GM23338 (cell line): ENCODE measurements at regions not wholly inside any gene's neighbourhood (a gene's known extent, or its start where the extent isn't known, plus 50 kb on each side); places are given as distances from the start of the nearest gene placed in this dataset.
"Not testable (repeated sequence)": the region's sequence is repeated elsewhere in the genome, so short reads cannot be mapped to it uniquely, and the experiment has no call there.

Experiments used
- CREB1 ChIP-seq: fragments of 250-450 bp; sonication (Bioruptor Pico); IDR thresholded peaks from 2 replicates; pipeline ENCODE4 v1.5.0; 2020; ENCODE audit warnings: low read depth, mild to moderate bottlenecking, moderate library complexity
- EZH2 ChIP-seq: fragments of 200-600 bp; sonication (generic); IDR thresholded peaks from one replicate; pipeline ENCODE4 v1.8.0; 2017; ENCODE audit warnings: antibody characterized with exemption, mild to moderate bottlenecking, low read depth; ENCODE audit not compliant: unreplicated experiment
- EZH2phosphoT487 ChIP-seq: fragments of 200-600 bp; sonication (generic); IDR thresholded peaks from one replicate; pipeline ENCODE4 v1.8.1; 2018; ENCODE audit warnings: antibody characterized with exemption; ENCODE audit not compliant: unreplicated experiment
- JUNB ChIP-seq: IDR thresholded peaks from one replicate; pipeline ENCODE4 v1.6.1; 2016; ENCODE audit warnings: antibody characterized with exemption; ENCODE audit not compliant: unreplicated experiment
- POLR2AphosphoS5 ChIP-seq: IDR thresholded peaks from 2 replicates; pipeline ENCODE4 v1.6.1; 2016; ENCODE audit warnings: antibody characterized with exemption, low read depth
- TF ChIP-seq, protein P1 (sequence below), 2 experiments: fragments of 200-600 bp in 1 of 2; sonication (generic) in 1 of 2; conservative IDR thresholded peaks; 2 replicates each; pipeline versions ENCODE4 v1.5.1 to v1.6.1; 2016 to 2017; ENCODE audit warnings: antibody characterized with exemption in 2 of 2, low read depth in 2 of 2, mild to moderate bottlenecking in 2 of 2, moderate library complexity in 1 of 2
- TF ChIP-seq, protein P2 (sequence below): IDR thresholded peaks from one replicate; pipeline ENCODE4 v1.6.1; 2018; ENCODE audit warnings: antibody characterized with exemption; ENCODE audit not compliant: unreplicated experiment

DNA sequence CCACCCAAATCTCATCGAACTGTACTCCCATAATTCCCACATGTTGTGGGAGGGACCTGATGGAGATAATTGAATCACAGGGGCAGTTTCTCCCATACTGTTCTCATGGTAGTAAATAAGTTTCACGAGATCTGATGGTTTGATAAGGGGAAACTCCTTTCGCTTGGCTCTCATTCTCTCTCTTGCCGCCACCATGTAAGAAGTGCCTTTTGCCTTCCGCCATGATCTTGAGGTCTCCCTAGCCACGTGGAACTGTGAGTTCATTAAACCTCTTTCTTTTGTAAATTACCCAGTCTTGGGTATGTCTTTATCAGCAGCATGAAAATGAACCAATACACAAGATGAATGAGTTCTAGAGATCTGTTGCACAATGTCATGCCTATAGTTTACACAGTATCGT lies 82.5 kb downstream of the SETD4 start:
- TF ChIP-seq, protein P1, sequence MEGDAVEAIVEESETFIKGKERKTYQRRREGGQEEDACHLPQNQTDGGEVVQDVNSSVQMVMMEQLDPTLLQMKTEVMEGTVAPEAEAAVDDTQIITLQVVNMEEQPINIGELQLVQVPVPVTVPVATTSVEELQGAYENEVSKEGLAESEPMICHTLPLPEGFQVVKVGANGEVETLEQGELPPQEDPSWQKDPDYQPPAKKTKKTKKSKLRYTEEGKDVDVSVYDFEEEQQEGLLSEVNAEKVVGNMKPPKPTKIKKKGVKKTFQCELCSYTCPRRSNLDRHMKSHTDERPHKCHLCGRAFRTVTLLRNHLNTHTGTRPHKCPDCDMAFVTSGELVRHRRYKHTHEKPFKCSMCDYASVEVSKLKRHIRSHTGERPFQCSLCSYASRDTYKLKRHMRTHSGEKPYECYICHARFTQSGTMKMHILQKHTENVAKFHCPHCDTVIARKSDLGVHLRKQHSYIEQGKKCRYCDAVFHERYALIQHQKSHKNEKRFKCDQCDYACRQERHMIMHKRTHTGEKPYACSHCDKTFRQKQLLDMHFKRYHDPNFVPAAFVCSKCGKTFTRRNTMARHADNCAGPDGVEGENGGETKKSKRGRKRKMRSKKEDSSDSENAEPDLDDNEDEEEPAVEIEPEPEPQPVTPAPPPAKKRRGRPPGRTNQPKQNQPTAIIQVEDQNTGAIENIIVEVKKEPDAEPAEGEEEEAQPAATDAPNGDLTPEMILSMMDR (conservative IDR thresholded peaks at IDR 0.05; ENCODE audit: low read depth in 2 of 2), result not testable (repeated sequence)
- not testable (repeated sequence) for TF ChIP-seq POLR2AphosphoS5, EZH2phosphoT487, CREB1, JUNB, EZH2
- TF ChIP-seq, protein P2, sequence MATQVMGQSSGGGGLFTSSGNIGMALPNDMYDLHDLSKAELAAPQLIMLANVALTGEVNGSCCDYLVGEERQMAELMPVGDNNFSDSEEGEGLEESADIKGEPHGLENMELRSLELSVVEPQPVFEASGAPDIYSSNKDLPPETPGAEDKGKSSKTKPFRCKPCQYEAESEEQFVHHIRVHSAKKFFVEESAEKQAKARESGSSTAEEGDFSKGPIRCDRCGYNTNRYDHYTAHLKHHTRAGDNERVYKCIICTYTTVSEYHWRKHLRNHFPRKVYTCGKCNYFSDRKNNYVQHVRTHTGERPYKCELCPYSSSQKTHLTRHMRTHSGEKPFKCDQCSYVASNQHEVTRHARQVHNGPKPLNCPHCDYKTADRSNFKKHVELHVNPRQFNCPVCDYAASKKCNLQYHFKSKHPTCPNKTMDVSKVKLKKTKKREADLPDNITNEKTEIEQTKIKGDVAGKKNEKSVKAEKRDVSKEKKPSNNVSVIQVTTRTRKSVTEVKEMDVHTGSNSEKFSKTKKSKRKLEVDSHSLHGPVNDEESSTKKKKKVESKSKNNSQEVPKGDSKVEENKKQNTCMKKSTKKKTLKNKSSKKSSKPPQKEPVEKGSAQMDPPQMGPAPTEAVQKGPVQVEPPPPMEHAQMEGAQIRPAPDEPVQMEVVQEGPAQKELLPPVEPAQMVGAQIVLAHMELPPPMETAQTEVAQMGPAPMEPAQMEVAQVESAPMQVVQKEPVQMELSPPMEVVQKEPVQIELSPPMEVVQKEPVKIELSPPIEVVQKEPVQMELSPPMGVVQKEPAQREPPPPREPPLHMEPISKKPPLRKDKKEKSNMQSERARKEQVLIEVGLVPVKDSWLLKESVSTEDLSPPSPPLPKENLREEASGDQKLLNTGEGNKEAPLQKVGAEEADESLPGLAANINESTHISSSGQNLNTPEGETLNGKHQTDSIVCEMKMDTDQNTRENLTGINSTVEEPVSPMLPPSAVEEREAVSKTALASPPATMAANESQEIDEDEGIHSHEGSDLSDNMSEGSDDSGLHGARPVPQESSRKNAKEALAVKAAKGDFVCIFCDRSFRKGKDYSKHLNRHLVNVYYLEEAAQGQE, result not testable (repeated sequence)
